Endodermal cell (in vitro differentiated cells): ENCODE measurements at regions not wholly inside any gene's neighbourhood (a gene's known extent, or its start where the extent isn't known, plus 50 kb on each side); places are given as distances from the start of the nearest gene placed in this dataset.

ENCODE experiments used
- DNase-seq: peaks from one replicate; pipeline ENCODE4 v3.0.0-alpha.2; 2017
- H3K27ac ChIP-seq: 2 replicates; pipeline ENCODE4 v1.5.1; 2013; ENCODE audit warnings: mild to moderate bottlenecking, low read depth, low read length, moderate library complexity
- H3K27me3 ChIP-seq: 2 replicates; pipeline ENCODE4 v1.6.1; 2013; ENCODE audit warnings: mild to moderate bottlenecking, low read length, moderate library complexity; ENCODE audit not compliant: insufficient read depth, control insufficient read depth, poor library complexity, severe bottlenecking
- H3K36me3 ChIP-seq: 2 replicates; pipeline ENCODE4 v1.7.0; 2013; ENCODE audit warnings: mild to moderate bottlenecking, low read length, moderate library complexity; ENCODE audit not compliant: control insufficient read depth, insufficient read depth
- H3K4me1 ChIP-seq: one replicate; pipeline ENCODE4 v1.7.0; 2013; ENCODE audit warnings: low read length; ENCODE audit not compliant: control insufficient read depth, insufficient read depth
- H3K4me3 ChIP-seq: 2 replicates; pipeline ENCODE4 v1.5.1; 2013; ENCODE audit warnings: mild to moderate bottlenecking, low read length, moderate library complexity
- H3K9ac ChIP-seq: 2 replicates; pipeline ENCODE4 v1.6.1; 2013; ENCODE audit warnings: mild to moderate bottlenecking, low read length, moderate library complexity; ENCODE audit not compliant: poor library complexity, severe bottlenecking; ENCODE audit errors: extremely low read depth
- H3K9me3 ChIP-seq: 2 replicates; pipeline ENCODE4 v1.6.1; 2013; ENCODE audit warnings: mild to moderate bottlenecking, low read length, moderate library complexity; ENCODE audit not compliant: control insufficient read depth
- H3K27ac Mint-ChIP-seq: 2 replicates; pipeline ENCODE4 v1.8.0; 2020; ENCODE audit warnings: mixed read lengths
- H3K27me3 Mint-ChIP-seq: 2 replicates; pipeline ENCODE4 v1.8.0; 2021; ENCODE audit warnings: mild to moderate bottlenecking, mixed read lengths; ENCODE audit not compliant: insufficient read depth
- H3K36me3 Mint-ChIP-seq: 2 replicates; pipeline ENCODE4 v1.8.0; 2020; ENCODE audit warnings: low read depth, mixed read lengths
- H3K4me1 Mint-ChIP-seq: 2 replicates; pipeline ENCODE4 v1.8.0; 2020; ENCODE audit warnings: mixed read lengths
- H3K4me3 Mint-ChIP-seq: 2 replicates; pipeline ENCODE4 v1.8.0; 2020; ENCODE audit warnings: mild to moderate bottlenecking, moderate library complexity, mixed read lengths
- H3K9me3 Mint-ChIP-seq: 2 replicates; pipeline ENCODE4 v1.8.0; 2020; ENCODE audit warnings: mild to moderate bottlenecking, mixed read lengths
- CTCF ChIP-seq: fragments of 200-600 bp; sonication (generic); conservative IDR thresholded peaks from 2 replicates; pipeline ENCODE4 v1.5.0; 2021; ENCODE audit warnings: antibody characterized with exemption, mild to moderate bottlenecking
- WGBS, 2 experiments: methylation state at CpG; one replicate each; pipeline versions ENCODE4 v1.1.5 to v1.1.7; 2013; ENCODE audit warnings: missing lambda C conversion rate in 2 of 2, mixed read lengths in 1 of 2; ENCODE audit not compliant: insufficient coverage in 1 of 2, insufficient read length in 1 of 2; 5-methylcytosine and 5-hydroxymethylcytosine counted together

DNA sequence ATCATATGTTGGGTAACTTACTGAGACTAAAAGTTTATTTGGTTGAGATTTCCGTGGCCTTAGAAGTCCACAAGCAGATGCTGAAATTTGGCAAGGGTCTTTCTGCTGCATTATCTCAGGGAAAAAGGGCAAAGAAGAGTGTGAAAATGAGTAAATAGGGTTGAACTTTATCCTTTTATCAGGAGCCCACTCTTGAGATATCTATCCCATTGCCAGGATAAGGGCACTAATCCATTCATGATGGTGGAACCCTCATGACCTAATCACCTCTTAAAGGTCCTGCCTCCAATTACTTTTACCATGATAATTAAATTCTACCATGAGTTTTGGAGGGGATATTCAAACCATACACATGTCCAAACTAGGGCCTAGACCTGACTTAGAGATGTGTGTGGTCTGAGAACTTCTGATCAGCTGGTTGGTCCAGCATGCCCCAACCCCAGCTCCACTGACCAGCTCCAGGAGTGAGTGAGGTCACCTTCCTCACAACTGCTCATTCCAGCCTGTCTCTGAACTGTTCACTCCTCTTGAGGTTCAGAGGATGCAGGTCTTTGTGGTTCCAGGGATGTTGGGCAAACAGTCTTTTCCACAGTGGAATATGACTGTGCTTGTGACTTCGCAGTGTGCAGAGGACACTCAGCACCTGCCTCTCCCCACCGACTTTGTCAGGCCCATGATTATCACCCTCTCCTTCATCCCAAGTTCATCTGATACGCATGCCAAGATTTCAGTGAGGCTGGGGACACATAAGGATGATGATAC, 130.1 kb upstream of the TOP3B start:
- H3K4me1 ChIP-seq = peaks cover 4% of the 10 kb centered on the region
- TF ChIP-seq CTCF = no peak
- no peaks in the 10 kb centered on the region for H3K9me3 ChIP-seq
- 91 to 100% methylated on average over 1 to 4 of the region's 4 CpGs for WGBS, 2 experiments
- no peak overlapping the region for H3K27ac ChIP-seq
- H3K9ac ChIP-seq = no peak overlapping the region
- peaks cover 25% of the 10 kb centered on the region for H3K27me3 ChIP-seq
- Mint-ChIP-seq H3K4me1 (peaks cover 13% of the 10 kb centered on the region), H3K9me3 (no peaks in the 10 kb centered on the region), H3K4me3 (no peak overlapping the region), H3K27ac (no peak overlapping the region), H3K27me3 (peaks cover 48% of the 10 kb centered on the region), H3K36me3 (no peaks in the 10 kb centered on the region)
- H3K4me3 ChIP-seq = no peak overlapping the region
- no peaks in the 10 kb centered on the region for H3K36me3 ChIP-seq
- no peak for DNase-seq

GRCh38 chr22:22111983-22112382, 129.4 kb upstream of the TOP3B start:
- no peak for TF ChIP-seq CTCF
- H3K27me3 ChIP-seq = peaks cover 25% of the 10 kb centered on the region
- H3K36me3 ChIP-seq = no peaks in the 10 kb centered on the region
- Mint-ChIP-seq H3K27me3 (peaks cover 53% of the 10 kb centered on the region), H3K9me3 (no peaks in the 10 kb centered on the region), H3K4me3 (no peak overlapping the region), H3K27ac (no peak overlapping the region), H3K36me3 (no peaks in the 10 kb centered on the region), H3K4me1 (peaks cover 13% of the 10 kb centered on the region)
- no peak for DNase-seq
- 88 to 95% methylated on average over 2 of the region's 2 CpGs for WGBS, 2 experiments
- no peak overlapping the region for H3K9ac ChIP-seq
- H3K4me1 ChIP-seq = peaks cover 4% of the 10 kb centered on the region
- no peak overlapping the region for H3K27ac ChIP-seq
- H3K9me3 ChIP-seq = no peaks in the 10 kb centered on the region
- no peak overlapping the region for H3K4me3 ChIP-seq

- Mint-ChIP-seq H3K27ac (no peak overlapping the region), H3K9me3 (no peaks in the 10 kb centered on the region), H3K36me3 (no peaks in the 10 kb centered on the region), H3K27me3 (peaks cover 57% of the 10 kb centered on the region), H3K4me1 (peaks cover 13% of the 10 kb centered on the region), H3K4me3 (no peak overlapping the region)
- WGBS, 2 experiments = 72% methylated on average over 4 of the region's 4 CpGs; no CpG with 5 or more reads in 1 of the 2 experiments
- Histone ChIP-seq H3K4me3 (no peak overlapping the region), H3K27me3 (peaks cover 25% of the 10 kb centered on the region), H3K27ac (no peak overlapping the region), H3K9me3 (no peaks in the 10 kb centered on the region), H3K4me1 (peaks cover 4% of the 10 kb centered on the region), H3K36me3 (no peaks in the 10 kb centered on the region), H3K9ac (no peak overlapping the region)
- TF ChIP-seq CTCF = no peak
- DNase-seq = peak; percentile 51
Measured at GRCh38 chr22:22111267-22111751, 128.7 kb upstream of the TOP3B start.
